Choroid plexus epithelial cell (primary cell): ENCODE measurements at regions not wholly inside any gene's neighbourhood (a gene's known extent, or its start where the extent isn't known, plus 50 kb on each side); places are given as distances from the start of the nearest gene placed in this dataset.

ENCODE experiments used
- DNase-seq: peaks from one replicate; pipeline ENCODE4 v3.0.0-alpha.2; 2010; ENCODE audit warnings: low read depth
- H3K4me3 ChIP-seq: 2 replicates; pipeline ENCODE4 v1.5.1; 2011; ENCODE audit warnings: low read depth, mild to moderate bottlenecking, control low read depth, low read length, moderate library complexity
- CTCF ChIP-seq: conservative IDR thresholded peaks from 2 replicates; pipeline ENCODE4 v1.5.1; 2011; ENCODE audit warnings: low read depth, mild to moderate bottlenecking, control low read depth, inconsistent platforms, low read length, moderate library complexity

- no peak for TF ChIP-seq CTCF
- no peak for DNase-seq
Measured at GRCh38 chr11:80872116-80872728, 1431.4 kb upstream of the TENM4 start.

GRCh38 chr11:80868831-80869230 is 1428.0 kb upstream of the TENM4 start:
- no peak for TF ChIP-seq CTCF
- DNase-seq: no peak
- no peak overlapping the region for H3K4me3 ChIP-seq

More at GRCh38 chr11:80872116-80872728, 1431.4 kb upstream of the TENM4 start:
- H3K4me3 ChIP-seq: no peak overlapping the region

GRCh38 chr11:80862011-80862410 is 1421.2 kb upstream of the TENM4 start:
- no peak for TF ChIP-seq CTCF
- no peak overlapping the region for H3K4me3 ChIP-seq

GRCh38 chr11:80861193-80861592 is 1420.4 kb upstream of the TENM4 start:
- DNase-seq: no peak
- no peak for TF ChIP-seq CTCF
- no peak overlapping the region for H3K4me3 ChIP-seq

More at GRCh38 chr11:80862011-80862410, 1421.2 kb upstream of the TENM4 start:
- DNase-seq: no peak

- no peak overlapping the region for H3K4me3 ChIP-seq
- no peak for TF ChIP-seq CTCF
- DNase-seq: peak; percentile 60
Measured at GRCh38 chr11:80860632-80861031, 1419.8 kb upstream of the TENM4 start.

GRCh38 chr11:80856066-80856465 is 1415.2 kb upstream of the TENM4 start:
- no peak overlapping the region for H3K4me3 ChIP-seq
- DNase-seq: peak; percentile 69
- no peak for TF ChIP-seq CTCF

GRCh38 chr11:80855426-80855825 is 1414.6 kb upstream of the TENM4 start:
- no peak for TF ChIP-seq CTCF
- DNase-seq: no peak
- H3K4me3 ChIP-seq: no peak overlapping the region
